ENCODE measurements at regions not wholly inside any gene's neighbourhood (a gene's known extent, or its start where the extent isn't known, plus 50 kb on each side); places are given as distances from the start of the nearest gene placed in this dataset.

DNA sequence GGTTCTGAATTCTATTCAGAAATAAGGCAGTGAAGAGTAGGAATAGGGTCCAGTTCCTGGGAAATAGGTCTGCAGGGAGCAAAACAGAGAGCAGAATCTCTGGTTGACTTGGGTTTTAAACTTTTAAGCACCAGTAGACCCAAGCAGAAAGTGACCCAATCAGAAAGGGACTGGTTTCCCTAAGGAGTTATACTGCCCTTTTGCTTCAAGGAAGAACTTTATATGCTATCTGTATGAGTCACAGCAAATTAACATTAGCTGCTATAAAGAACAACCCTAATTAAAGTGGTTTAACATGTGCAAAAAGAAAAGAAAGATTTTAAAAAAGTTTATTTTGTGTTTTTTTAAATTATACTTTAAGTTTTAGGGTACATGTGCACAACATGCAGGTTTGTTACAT is 263.6 kb upstream of the EMCN start:
- TF ChIP-seq CTCF (IDR thresholded peaks at IDR 0.05) (no peak), POLR2A (IDR thresholded peaks at IDR 0.05) (no peak)
